Natural killer cell (primary cell): ENCODE measurements at regions not wholly inside any gene's neighbourhood (a gene's known extent, or its start where the extent isn't known, plus 50 kb on each side); places are given as distances from the start of the nearest gene placed in this dataset.

Source experiments
- ATAC-seq, 3 donors: fragments of 150-1000 bp in 2 of 3; fragments of 200-7000 bp in 1 of 3; cut with Tn5 transposase; 1 replicate in 1 of 3; 2 replicates in 2 of 3; pipeline ENCODE4 v1.10.0; 2021; ENCODE audit warnings: mild to moderate bottlenecking in 2 of 3, moderate library complexity in 2 of 3
- DNase-seq, 2 donors: peaks; one replicate each; pipeline versions ENCODE4 v3.0.0 to v3.0.0-alpha.2; 2013 to 2021; ENCODE audit warnings: mixed read lengths in 1 of 2
- H3K27ac ChIP-seq: one replicate; pipeline ENCODE4 v1.5.1; 2013; ENCODE audit warnings: mild to moderate bottlenecking, low read length
- H3K27me3 ChIP-seq: one replicate; pipeline ENCODE4 v1.6.1; 2013; ENCODE audit warnings: low read length; ENCODE audit not compliant: control insufficient read depth, insufficient read depth
- H3K36me3 ChIP-seq: one replicate; pipeline ENCODE4 v1.6.1; 2013; ENCODE audit warnings: low read length; ENCODE audit not compliant: control insufficient read depth, insufficient read depth
- H3K4me1 ChIP-seq: one replicate; pipeline ENCODE4 v1.6.1; 2013; ENCODE audit warnings: low read length; ENCODE audit not compliant: control insufficient read depth, insufficient read depth
- H3K4me3 ChIP-seq: one replicate; pipeline ENCODE4 v1.5.1; 2013; ENCODE audit warnings: low read length
- H3K9me3 ChIP-seq: one replicate; pipeline ENCODE4 v1.6.1; 2013; ENCODE audit warnings: low read length; ENCODE audit not compliant: control insufficient read depth, insufficient read depth
- H3K27ac Mint-ChIP-seq, 2 donors: one replicate each; pipeline ENCODE4 v1.8.0; 2022; ENCODE audit warnings: mild to moderate bottlenecking in 2 of 2, mixed read lengths in 2 of 2, moderate library complexity in 1 of 2
- H3K27me3 Mint-ChIP-seq, 2 donors: one replicate each; pipeline ENCODE4 v1.8.0; 2022; ENCODE audit warnings: low read depth in 2 of 2, mixed read lengths in 2 of 2
- H3K36me3 Mint-ChIP-seq: one replicate; pipeline ENCODE4 v1.8.0; 2022; ENCODE audit warnings: mixed read lengths
- H3K4me1 Mint-ChIP-seq, 2 donors: one replicate each; pipeline ENCODE4 v1.8.0; 2022; ENCODE audit warnings: mixed read lengths in 2 of 2
- H3K4me3 Mint-ChIP-seq: one replicate; pipeline ENCODE4 v1.8.0; 2022; ENCODE audit warnings: mild to moderate bottlenecking, moderate library complexity, mixed read lengths
- H3K9me3 Mint-ChIP-seq, 2 donors: one replicate each; pipeline ENCODE4 v1.8.0; 2022; ENCODE audit warnings: mixed read lengths in 2 of 2
- WGBS: methylation state at CpG from one replicate; pipeline ENCODE4 v1.1.7; 2013; ENCODE audit warnings: missing lambda C conversion rate; ENCODE audit not compliant: insufficient coverage; 5-methylcytosine and 5-hydroxymethylcytosine counted together
- intact Hi-C: fragments of 100-400 bp; cut with micrococcal nuclease; formaldehyde crosslinking; loops from one replicate; pipeline ENCODE4 v1.14.2; 2022
- TF ChIP-seq, protein P1 (sequence below): fragments of 200-600 bp; IDR thresholded peaks from one replicate; pipeline ENCODE4 v1.8.0; 2022; ENCODE audit warnings: antibody characterized with exemption

- intact Hi-C loops = no loop called here
Measured at GRCh38 chr11:94681852-94682251, 86.3 kb upstream of the AMOTL1 start.

GRCh38 chr11:94694309-94695060 lies 73.7 kb upstream of the AMOTL1 start:
- intact Hi-C loops = no loop called here
- no peak overlapping the region for H3K4me3 Mint-ChIP-seq
- WGBS = 83% methylated on average over 4 of the region's 4 CpGs

More at GRCh38 chr11:94681852-94682251, 86.3 kb upstream of the AMOTL1 start:
- Mint-ChIP-seq H3K4me1 (no peaks in the 10 kb centered on the region), H3K36me3 (no peaks in the 10 kb centered on the region), H3K27ac (no peak overlapping the region), H3K9me3 (peaks cover 0 to 3% of the 10 kb centered on the region in 2 donors), H3K27me3 (peaks cover 8 to 13% of the 10 kb centered on the region in 2 donors), H3K4me3 (no peak overlapping the region)
- H3K9me3 ChIP-seq = no peaks in the 10 kb centered on the region
- no peak overlapping the region for H3K4me3 ChIP-seq
- 50% methylated on average over 1 of the region's 1 CpG for WGBS
- H3K4me1 ChIP-seq = no peaks in the 10 kb centered on the region
- ATAC-seq (no peak), DNase-seq (no peak)
- no peak overlapping the region for H3K27ac ChIP-seq
- TF ChIP-seq, protein P1, sequence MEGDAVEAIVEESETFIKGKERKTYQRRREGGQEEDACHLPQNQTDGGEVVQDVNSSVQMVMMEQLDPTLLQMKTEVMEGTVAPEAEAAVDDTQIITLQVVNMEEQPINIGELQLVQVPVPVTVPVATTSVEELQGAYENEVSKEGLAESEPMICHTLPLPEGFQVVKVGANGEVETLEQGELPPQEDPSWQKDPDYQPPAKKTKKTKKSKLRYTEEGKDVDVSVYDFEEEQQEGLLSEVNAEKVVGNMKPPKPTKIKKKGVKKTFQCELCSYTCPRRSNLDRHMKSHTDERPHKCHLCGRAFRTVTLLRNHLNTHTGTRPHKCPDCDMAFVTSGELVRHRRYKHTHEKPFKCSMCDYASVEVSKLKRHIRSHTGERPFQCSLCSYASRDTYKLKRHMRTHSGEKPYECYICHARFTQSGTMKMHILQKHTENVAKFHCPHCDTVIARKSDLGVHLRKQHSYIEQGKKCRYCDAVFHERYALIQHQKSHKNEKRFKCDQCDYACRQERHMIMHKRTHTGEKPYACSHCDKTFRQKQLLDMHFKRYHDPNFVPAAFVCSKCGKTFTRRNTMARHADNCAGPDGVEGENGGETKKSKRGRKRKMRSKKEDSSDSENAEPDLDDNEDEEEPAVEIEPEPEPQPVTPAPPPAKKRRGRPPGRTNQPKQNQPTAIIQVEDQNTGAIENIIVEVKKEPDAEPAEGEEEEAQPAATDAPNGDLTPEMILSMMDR = no peak
- peaks cover 3% of the 10 kb centered on the region for H3K27me3 ChIP-seq
- no peaks in the 10 kb centered on the region for H3K36me3 ChIP-seq

GRCh38 chr11:94697156-94697555 lies 71.0 kb upstream of the AMOTL1 start:
- intact Hi-C loops = no loop called here
- Histone ChIP-seq H3K27ac (no peak overlapping the region), H3K27me3 (peaks cover 6% of the 10 kb centered on the region), H3K4me1 (no peaks in the 10 kb centered on the region), H3K36me3 (no peaks in the 10 kb centered on the region), H3K4me3 (no peak overlapping the region), H3K9me3 (no peaks in the 10 kb centered on the region)
- Mint-ChIP-seq H3K4me3 (no peak overlapping the region), H3K9me3 (peaks cover 0 to 2% of the 10 kb centered on the region in 2 donors), H3K27me3 (peaks cover 18 to 50% of the 10 kb centered on the region in 2 donors), H3K4me1 (no peaks in the 10 kb centered on the region), H3K27ac (no peak overlapping the region), H3K36me3 (no peaks in the 10 kb centered on the region)
- DNase-seq (no peak), ATAC-seq (no peak)
- TF ChIP-seq, protein P1 = no peak

More at GRCh38 chr11:94694309-94695060, 73.7 kb upstream of the AMOTL1 start:
- Mint-ChIP-seq H3K4me1 (no peaks in the 10 kb centered on the region), H3K9me3 (no peaks in the 10 kb centered on the region), H3K27me3 (peaks cover 12 to 33% of the 10 kb centered on the region in 2 donors), H3K36me3 (no peaks in the 10 kb centered on the region), H3K27ac (no peak overlapping the region)
- H3K4me3 ChIP-seq = no peak overlapping the region
- no peaks in the 10 kb centered on the region for H3K4me1 ChIP-seq
- H3K36me3 ChIP-seq = no peaks in the 10 kb centered on the region
- ATAC-seq = no peak
- DNase-seq = no peak
- no peak overlapping the region for H3K27ac ChIP-seq
- H3K27me3 ChIP-seq = peaks cover 5% of the 10 kb centered on the region
- H3K9me3 ChIP-seq = no peaks in the 10 kb centered on the region
- TF ChIP-seq, protein P1 = no peak

DNA sequence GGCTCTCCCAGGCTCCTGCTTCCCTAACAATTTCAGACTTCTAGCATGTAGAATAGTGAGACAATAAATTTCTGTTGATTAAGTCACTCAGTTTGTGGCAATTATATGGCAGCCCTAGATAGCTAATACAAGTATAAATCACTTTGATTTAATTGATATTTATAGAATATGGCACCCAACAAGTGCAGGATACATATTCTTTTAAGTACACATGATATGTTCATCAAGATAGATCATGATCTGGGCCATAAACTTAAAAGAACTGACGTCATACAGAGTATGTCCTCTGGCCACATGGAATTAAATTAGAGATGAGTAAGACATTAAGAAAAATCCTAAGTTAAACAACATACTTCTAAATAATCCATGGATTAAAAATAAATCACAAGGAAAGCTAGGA lies 67.5 kb upstream of the AMOTL1 start:
- no peak overlapping the region for H3K4me3 ChIP-seq
- ATAC-seq (no peak), DNase-seq (no peak)
- TF ChIP-seq, protein P1 = no peak
- peaks cover 6% of the 10 kb centered on the region for H3K27me3 ChIP-seq
- H3K27ac Mint-ChIP-seq = no peak overlapping the region
- H3K36me3 ChIP-seq = no peaks in the 10 kb centered on the region
- H3K4me1 Mint-ChIP-seq = no peaks in the 10 kb centered on the region
- no peaks in the 10 kb centered on the region for H3K9me3 ChIP-seq
- H3K9me3 Mint-ChIP-seq = peaks cover 0 to 2% of the 10 kb centered on the region in 2 donors
- peaks cover 17 to 45% of the 10 kb centered on the region in 2 donors for H3K27me3 Mint-ChIP-seq
- H3K4me1 ChIP-seq = no peaks in the 10 kb centered on the region
- WGBS = no CpG with 5 or more reads among the region's 1 CpG
- intact Hi-C loops = no loop called here
- H3K4me3 Mint-ChIP-seq = no peak overlapping the region
- H3K36me3 Mint-ChIP-seq = no peaks in the 10 kb centered on the region
- no peak overlapping the region for H3K27ac ChIP-seq
